GM12874 (cell line): ENCODE measurements at regions not wholly inside any gene's neighbourhood (a gene's known extent, or its start where the extent isn't known, plus 50 kb on each side); places are given as distances from the start of the nearest gene placed in this dataset.

Experiments used
- CTCF ChIP-seq: IDR thresholded peaks from 2 replicates; pipeline ENCODE4 v1.5.1; 2011; ENCODE audit warnings: low read depth, mild to moderate bottlenecking, control low read depth, low read length, moderate library complexity; ENCODE audit not compliant: insufficient read depth

DNA sequence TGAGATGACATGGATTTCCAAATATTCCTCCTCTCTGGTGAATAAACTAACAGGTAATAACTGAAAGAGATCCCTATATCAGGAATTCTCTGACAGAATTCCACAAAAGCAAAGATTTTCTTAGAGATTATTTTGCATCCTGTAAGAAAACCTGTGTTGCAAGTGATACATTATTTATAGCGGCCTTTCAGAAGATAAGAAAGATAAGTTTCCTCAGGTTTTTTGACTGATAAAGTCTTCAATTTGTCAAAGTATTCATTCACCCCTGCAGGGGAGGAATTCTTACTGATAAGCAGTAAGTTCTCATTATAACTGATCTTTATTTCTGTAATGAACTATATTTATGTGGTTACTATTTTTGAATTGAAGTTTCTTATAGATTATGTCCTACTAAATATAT, 554.0 kb downstream of the ARL4A start:
- no peak for TF ChIP-seq CTCF

GRCh38 chr7:13257661-13258060, 570.2 kb downstream of the ARL4A start:
- TF ChIP-seq CTCF: no peak

GRCh38 chr7:13258386-13258785, 571.0 kb downstream of the ARL4A start:
- no peak for TF ChIP-seq CTCF

GRCh38 chr7:13259930-13260329, 572.5 kb downstream of the ARL4A start:
- no peak for TF ChIP-seq CTCF

DNA sequence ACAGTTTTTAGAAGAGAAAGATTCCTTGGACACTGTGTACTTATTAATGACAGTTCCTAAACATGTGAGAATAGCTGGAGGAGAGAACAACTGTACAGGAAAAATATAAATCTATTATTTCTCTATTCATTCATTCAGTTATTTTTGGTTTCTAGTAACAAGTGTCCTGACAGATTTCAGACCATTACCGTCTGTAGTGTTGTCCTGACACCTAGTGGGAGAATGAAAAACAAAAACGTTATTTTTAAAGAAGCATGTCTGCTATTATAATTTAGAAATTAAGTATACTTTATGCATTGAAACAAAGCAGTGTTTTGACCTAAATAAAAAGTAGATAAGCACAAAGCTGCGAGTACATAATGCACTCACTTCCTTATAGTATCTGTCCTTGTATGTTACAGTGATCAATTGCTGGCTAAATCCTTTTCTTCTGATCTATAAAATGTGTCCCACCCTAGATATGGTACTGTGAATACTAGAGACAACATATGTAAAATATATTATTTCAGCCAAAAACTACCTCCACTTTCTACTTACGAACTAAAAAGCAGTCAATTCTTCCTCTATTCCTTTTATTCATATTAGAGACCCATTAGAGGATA, 575.6 kb downstream of the ARL4A start:
- 0 out of 2 replicates have a peak, but pooled peaks have one; percentile 6 for TF ChIP-seq CTCF

- TF ChIP-seq CTCF: no peak
These were observed 577.8 kb downstream of the ARL4A start for GRCh38 chr7:13265271-13265670.

DNA sequence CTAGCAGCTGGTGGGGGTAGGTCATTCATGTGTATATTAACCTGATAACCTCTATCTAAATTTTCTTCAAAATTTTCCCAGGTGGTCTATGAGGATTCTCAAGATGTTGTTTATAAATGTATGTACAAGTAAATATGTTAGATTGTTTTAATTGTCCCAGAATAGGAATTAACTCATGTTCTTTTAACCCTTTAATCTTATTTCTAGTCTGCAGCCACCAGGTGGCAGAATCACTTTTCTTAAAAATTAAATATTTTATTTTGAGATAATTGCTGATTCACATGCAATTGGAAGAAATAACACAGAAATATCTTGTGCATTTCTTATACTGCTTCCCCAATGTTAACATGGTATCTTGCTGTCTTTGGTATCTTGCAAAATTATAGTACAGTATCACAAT, 589.5 kb downstream of the ARL4A start:
- no peak for TF ChIP-seq CTCF
